GM12878 (cell line): ENCODE measurements at regions not wholly inside any gene's neighbourhood (a gene's known extent, or its start where the extent isn't known, plus 50 kb on each side); places are given as distances from the start of the nearest gene placed in this dataset.

Source experiments
- ATF7 ChIP-seq: fragments of 450-650 bp; IDR thresholded peaks from 2 replicates; pipeline ENCODE4 v1.6.1; 2016; ENCODE audit warnings: low read depth, mild to moderate bottlenecking
- CEBPB ChIP-seq, 2 experiments: fragments of 150-350 bp in 1 of 2; IDR thresholded peaks; 2 replicates each; pipeline ENCODE4 v1.6.1; 2012 to 2014; ENCODE audit warnings: low read depth in 2 of 2, low read length in 2 of 2, borderline replicate concordance in 1 of 2, inconsistent platforms in 1 of 2
- ESRRA ChIP-seq: IDR thresholded peaks from 2 replicates; pipeline ENCODE4 v1.6.1; 2012; ENCODE audit warnings: mild to moderate bottlenecking, low read length, improper control_type of control experiment
- FOS ChIP-seq: IDR thresholded peaks from 3 replicates; pipeline ENCODE4 v1.6.1; 2011; ENCODE audit warnings: borderline replicate concordance; ENCODE audit not compliant: insufficient read length; ENCODE audit errors: extremely low read depth
- FOXM1 ChIP-seq: IDR thresholded peaks from 2 replicates; pipeline ENCODE4 v1.6.1; 2012; ENCODE audit warnings: low read depth, mild to moderate bottlenecking, inconsistent platforms, low read length, moderate library complexity
- HDGF ChIP-seq: fragments of 450-650 bp; IDR thresholded peaks from 2 replicates; pipeline ENCODE4 v1.6.1; 2016; ENCODE audit warnings: antibody characterized with exemption
- IKZF1 ChIP-seq: fragments of 450-650 bp; conservative IDR thresholded peaks from 2 replicates; pipeline ENCODE4 v1.6.1; 2017; ENCODE audit warnings: antibody characterized with exemption, mild to moderate bottlenecking
- MEF2B ChIP-seq: fragments of 450-650 bp; IDR thresholded peaks from 2 replicates; pipeline ENCODE4 v1.6.1; 2018; ENCODE audit warnings: mild to moderate bottlenecking, moderate library complexity; ENCODE audit not compliant: partially characterized antibody, poor library complexity, severe bottlenecking
- MYC ChIP-seq: IDR thresholded peaks from 2 replicates; pipeline ENCODE4 v1.6.1; 2011; ENCODE audit warnings: mild to moderate bottlenecking, low read length, moderate library complexity, inconsistent platforms; ENCODE audit not compliant: insufficient read depth, insufficient replicate concordance, insufficient read length, severe bottlenecking
- POU2F2 ChIP-seq: IDR thresholded peaks from 3 replicates; pipeline ENCODE4 v1.6.1; 2011; ENCODE audit warnings: low read depth, mild to moderate bottlenecking, low read length, borderline replicate concordance
- SIN3A ChIP-seq: IDR thresholded peaks from 2 replicates; pipeline ENCODE4 v1.6.1; 2012; ENCODE audit warnings: low read depth, low read length, improper control_type of control experiment
- SMARCA5 ChIP-seq: fragments of 450-650 bp; IDR thresholded peaks from 2 replicates; pipeline ENCODE4 v1.6.1; 2017; ENCODE audit warnings: mild to moderate bottlenecking
- SP1 ChIP-seq: IDR thresholded peaks from one replicate; pipeline ENCODE4 v1.6.1; 2011; ENCODE audit warnings: low read depth, low read length
- SREBF2 ChIP-seq: IDR thresholded peaks from 2 replicates; pipeline ENCODE4 v1.6.1; 2012; ENCODE audit warnings: mild to moderate bottlenecking, low read length
- TCF12 ChIP-seq: IDR thresholded peaks from 2 replicates; pipeline ENCODE4 v1.6.1; 2011; ENCODE audit warnings: low read depth, mild to moderate bottlenecking, low read length
- ZNF384 ChIP-seq: IDR thresholded peaks from 2 replicates; pipeline ENCODE4 v1.6.1; 2012; ENCODE audit warnings: low read depth, mild to moderate bottlenecking, low read length, improper control_type of control experiment, borderline replicate concordance
- ZZZ3 ChIP-seq: IDR thresholded peaks from 2 replicates; pipeline ENCODE4 v1.6.1; 2011; ENCODE audit warnings: low read depth; ENCODE audit not compliant: control insufficient read depth, insufficient read length
- TF ChIP-seq, protein P1 (sequence below): fragments of 150-350 bp; IDR thresholded peaks from 2 replicates; pipeline ENCODE4 v1.6.1; 2016; ENCODE audit warnings: low read depth, low read length
- TF ChIP-seq, protein P2 (sequence below): fragments of 450-650 bp; formaldehyde crosslinking; IDR thresholded peaks from 2 replicates; pipeline ENCODE4 v1.4.0; 2020; ENCODE audit warnings: mild to moderate bottlenecking, moderate library complexity
- TF ChIP-seq, protein P3 (sequence below): fragments of 450-650 bp; IDR thresholded peaks from 2 replicates; pipeline ENCODE4 v1.6.1; 2017; ENCODE audit warnings: mild to moderate bottlenecking, low read depth, inconsistent platforms; ENCODE audit not compliant: poor library complexity, severe bottlenecking
- TF ChIP-seq, protein P4 (sequence below): IDR thresholded peaks from 2 replicates; pipeline ENCODE4 v1.6.1; 2011; ENCODE audit warnings: low read depth, low read length, improper control_type of control experiment, borderline replicate concordance

DNA sequence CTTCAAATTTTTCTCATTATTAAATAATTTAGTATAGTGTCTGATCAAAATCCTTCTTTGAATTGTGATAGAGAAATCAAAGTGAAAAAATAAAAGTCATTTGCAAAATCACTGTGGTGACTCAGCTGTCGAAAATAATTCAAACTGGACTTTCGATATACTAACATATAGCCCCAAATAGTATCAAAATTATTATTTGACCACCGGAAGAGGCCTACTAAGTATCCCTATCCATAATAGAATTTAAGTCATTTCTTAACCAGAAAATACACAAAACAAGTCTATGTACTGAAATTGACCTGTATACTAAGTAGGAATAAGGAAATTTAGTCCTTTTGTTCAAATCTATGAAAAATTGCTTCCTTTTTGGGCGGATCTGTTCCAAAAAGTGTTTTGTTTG is 180.7 kb downstream of the MRPL39 start (continued):
- TF ChIP-seq, protein P1, sequence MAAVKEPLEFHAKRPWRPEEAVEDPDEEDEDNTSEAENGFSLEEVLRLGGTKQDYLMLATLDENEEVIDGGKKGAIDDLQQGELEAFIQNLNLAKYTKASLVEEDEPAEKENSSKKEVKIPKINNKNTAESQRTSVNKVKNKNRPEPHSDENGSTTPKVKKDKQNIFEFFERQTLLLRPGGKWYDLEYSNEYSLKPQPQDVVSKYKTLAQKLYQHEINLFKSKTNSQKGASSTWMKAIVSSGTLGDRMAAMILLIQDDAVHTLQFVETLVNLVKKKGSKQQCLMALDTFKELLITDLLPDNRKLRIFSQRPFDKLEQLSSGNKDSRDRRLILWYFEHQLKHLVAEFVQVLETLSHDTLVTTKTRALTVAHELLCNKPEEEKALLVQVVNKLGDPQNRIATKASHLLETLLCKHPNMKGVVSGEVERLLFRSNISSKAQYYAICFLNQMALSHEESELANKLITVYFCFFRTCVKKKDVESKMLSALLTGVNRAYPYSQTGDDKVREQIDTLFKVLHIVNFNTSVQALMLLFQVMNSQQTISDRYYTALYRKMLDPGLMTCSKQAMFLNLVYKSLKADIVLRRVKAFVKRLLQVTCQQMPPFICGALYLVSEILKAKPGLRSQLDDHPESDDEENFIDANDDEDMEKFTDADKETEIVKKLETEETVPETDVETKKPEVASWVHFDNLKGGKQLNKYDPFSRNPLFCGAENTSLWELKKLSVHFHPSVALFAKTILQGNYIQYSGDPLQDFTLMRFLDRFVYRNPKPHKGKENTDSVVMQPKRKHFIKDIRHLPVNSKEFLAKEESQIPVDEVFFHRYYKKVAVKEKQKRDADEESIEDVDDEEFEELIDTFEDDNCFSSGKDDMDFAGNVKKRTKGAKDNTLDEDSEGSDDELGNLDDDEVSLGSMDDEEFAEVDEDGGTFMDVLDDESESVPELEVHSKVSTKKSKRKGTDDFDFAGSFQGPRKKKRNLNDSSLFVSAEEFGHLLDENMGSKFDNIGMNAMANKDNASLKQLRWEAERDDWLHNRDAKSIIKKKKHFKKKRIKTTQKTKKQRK = no peak
- no peak for TF ChIP-seq TCF12
- no peak for TF ChIP-seq ESRRA
- TF ChIP-seq MEF2B = no peak
- peak in 1 of 2 experiments; percentile 84; a peak in 1 of 4 replicates for TF ChIP-seq CEBPB (IDR thresholded peaks at IDR 0.05; ENCODE audit: borderline replicate concordance in 1 of 2, low read depth in 2 of 2, low read length in 2 of 2)
- TF ChIP-seq IKZF1 = no peak
- TF ChIP-seq, protein P2, sequence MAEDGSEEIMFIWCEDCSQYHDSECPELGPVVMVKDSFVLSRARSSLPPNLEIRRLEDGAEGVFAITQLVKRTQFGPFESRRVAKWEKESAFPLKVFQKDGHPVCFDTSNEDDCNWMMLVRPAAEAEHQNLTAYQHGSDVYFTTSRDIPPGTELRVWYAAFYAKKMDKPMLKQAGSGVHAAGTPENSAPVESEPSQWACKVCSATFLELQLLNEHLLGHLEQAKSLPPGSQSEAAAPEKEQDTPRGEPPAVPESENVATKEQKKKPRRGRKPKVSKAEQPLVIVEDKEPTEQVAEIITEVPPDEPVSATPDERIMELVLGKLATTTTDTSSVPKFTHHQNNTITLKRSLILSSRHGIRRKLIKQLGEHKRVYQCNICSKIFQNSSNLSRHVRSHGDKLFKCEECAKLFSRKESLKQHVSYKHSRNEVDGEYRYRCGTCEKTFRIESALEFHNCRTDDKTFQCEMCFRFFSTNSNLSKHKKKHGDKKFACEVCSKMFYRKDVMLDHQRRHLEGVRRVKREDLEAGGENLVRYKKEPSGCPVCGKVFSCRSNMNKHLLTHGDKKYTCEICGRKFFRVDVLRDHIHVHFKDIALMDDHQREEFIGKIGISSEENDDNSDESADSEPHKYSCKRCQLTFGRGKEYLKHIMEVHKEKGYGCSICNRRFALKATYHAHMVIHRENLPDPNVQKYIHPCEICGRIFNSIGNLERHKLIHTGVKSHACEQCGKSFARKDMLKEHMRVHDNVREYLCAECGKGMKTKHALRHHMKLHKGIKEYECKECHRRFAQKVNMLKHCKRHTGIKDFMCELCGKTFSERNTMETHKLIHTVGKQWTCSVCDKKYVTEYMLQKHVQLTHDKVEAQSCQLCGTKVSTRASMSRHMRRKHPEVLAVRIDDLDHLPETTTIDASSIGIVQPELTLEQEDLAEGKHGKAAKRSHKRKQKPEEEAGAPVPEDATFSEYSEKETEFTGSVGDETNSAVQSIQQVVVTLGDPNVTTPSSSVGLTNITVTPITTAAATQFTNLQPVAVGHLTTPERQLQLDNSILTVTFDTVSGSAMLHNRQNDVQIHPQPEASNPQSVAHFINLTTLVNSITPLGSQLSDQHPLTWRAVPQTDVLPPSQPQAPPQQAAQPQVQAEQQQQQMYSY = no peak
- TF ChIP-seq POU2F2 = no peak
- no peak for TF ChIP-seq SP1
- TF ChIP-seq, protein P3, sequence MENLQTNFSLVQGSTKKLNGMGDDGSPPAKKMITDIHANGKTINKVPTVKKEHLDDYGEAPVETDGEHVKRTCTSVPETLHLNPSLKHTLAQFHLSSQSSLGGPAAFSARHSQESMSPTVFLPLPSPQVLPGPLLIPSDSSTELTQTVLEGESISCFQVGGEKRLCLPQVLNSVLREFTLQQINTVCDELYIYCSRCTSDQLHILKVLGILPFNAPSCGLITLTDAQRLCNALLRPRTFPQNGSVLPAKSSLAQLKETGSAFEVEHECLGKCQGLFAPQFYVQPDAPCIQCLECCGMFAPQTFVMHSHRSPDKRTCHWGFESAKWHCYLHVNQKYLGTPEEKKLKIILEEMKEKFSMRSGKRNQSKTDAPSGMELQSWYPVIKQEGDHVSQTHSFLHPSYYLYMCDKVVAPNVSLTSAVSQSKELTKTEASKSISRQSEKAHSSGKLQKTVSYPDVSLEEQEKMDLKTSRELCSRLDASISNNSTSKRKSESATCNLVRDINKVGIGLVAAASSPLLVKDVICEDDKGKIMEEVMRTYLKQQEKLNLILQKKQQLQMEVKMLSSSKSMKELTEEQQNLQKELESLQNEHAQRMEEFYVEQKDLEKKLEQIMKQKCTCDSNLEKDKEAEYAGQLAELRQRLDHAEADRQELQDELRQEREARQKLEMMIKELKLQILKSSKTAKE = no peak
- no peak for TF ChIP-seq SMARCA5
- no peak for TF ChIP-seq MYC
- no peak for TF ChIP-seq SREBF2
- peak; percentile 92; the same call in 1 of the 2 replicates for TF ChIP-seq FOXM1
- TF ChIP-seq SIN3A = no peak
- TF ChIP-seq HDGF = no peak
- no peak for TF ChIP-seq ZZZ3
- no peak for TF ChIP-seq ZNF384
- TF ChIP-seq ATF7 = no peak
- TF ChIP-seq FOS = no peak
- TF ChIP-seq, protein P4, sequence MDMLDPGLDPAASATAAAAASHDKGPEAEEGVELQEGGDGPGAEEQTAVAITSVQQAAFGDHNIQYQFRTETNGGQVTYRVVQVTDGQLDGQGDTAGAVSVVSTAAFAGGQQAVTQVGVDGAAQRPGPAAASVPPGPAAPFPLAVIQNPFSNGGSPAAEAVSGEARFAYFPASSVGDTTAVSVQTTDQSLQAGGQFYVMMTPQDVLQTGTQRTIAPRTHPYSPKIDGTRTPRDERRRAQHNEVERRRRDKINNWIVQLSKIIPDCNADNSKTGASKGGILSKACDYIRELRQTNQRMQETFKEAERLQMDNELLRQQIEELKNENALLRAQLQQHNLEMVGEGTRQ = no peak
